HepG2 (cell line): ENCODE measurements at regions not wholly inside any gene's neighbourhood (a gene's known extent, or its start where the extent isn't known, plus 50 kb on each side); places are given as distances from the start of the nearest gene placed in this dataset.

Experiments
- ATAC-seq: fragments of 200-7000 bp; cut with Tn5 transposase; 3 replicates; pipeline ENCODE4 v1.9.1; 2020; ENCODE audit warnings: mild to moderate bottlenecking, moderate library complexity
- BruUV-seq: library from RNA; stranded (reverse); fragments of 400-500 nt; replicated peaks from 2 replicates; lab custom pipeline; 2021; lab: Mats Ljungman, UMichigan
- CTCF ChIA-PET: fragments of 300-600 bp; formaldehyde crosslinking; extraction: SDS; loops from one replicate; lab custom pipeline; 2021; ENCODE audit warnings: low total read pairs, inconsistent platforms, low intra/inter-chr PET ratio; lab: Yijun Ruan, JAX
- POLR2A ChIA-PET: fragments of 350-600 bp; sonication (Branson Sonifier 250); formaldehyde crosslinking; loops from one replicate; lab custom pipeline; 2020; ENCODE audit warnings: antibody characterized with exemption, inconsistent platforms; lab: Yijun Ruan, JAX
- DNase-seq: peaks from one replicate; pipeline ENCODE4 v3.0.0-alpha.2; 2015; ENCODE audit warnings: low spot score
- FAIRE-seq: peaks from 3 replicates; lab custom pipeline; 2011; peaks lifted over from hg19 to GRCh38; lab: Jason Lieb, UNC
- H2AFZ ChIP-seq: one replicate; pipeline ENCODE4 v1.6.1; 2011; ENCODE audit warnings: low read length, inconsistent platforms
- H3K27ac ChIP-seq: fragments of 300-600 bp; 3 replicates; pipeline ENCODE4 v1.8.0; 2011; ENCODE audit warnings: mixed run types, mild to moderate bottlenecking, mixed read lengths, low read length, inconsistent platforms; ENCODE audit not compliant: insufficient read depth; ENCODE audit errors: extremely low read length
- H3K27me3 ChIP-seq, 2 experiments: fragments of 200-600 bp in 1 of 2; 2 replicates in 1 of 2; 3 replicates in 1 of 2; pipeline versions ENCODE4 v1.6.0 to v1.8.0; 2011; ENCODE audit warnings: low read length in 2 of 2, mild to moderate bottlenecking in 2 of 2, moderate library complexity in 2 of 2, inconsistent platforms in 1 of 2; ENCODE audit not compliant: insufficient read depth in 2 of 2, control insufficient read depth in 1 of 2
- H3K36me3 ChIP-seq, 2 experiments: fragments of 200-600 bp in 1 of 2; replicated peaks in 1 of 2; 2 replicates in 1 of 2; 3 replicates in 1 of 2; pipeline versions ENCODE4 v1.5.1 to v1.8.0; 2011; ENCODE audit warnings: low read length in 2 of 2, inconsistent platforms in 1 of 2; ENCODE audit not compliant: insufficient read depth in 2 of 2, control insufficient read depth in 1 of 2
- H3K4me1 ChIP-seq: 2 replicates; pipeline ENCODE4 v1.5.1; 2012; ENCODE audit warnings: low read length, inconsistent platforms; ENCODE audit not compliant: insufficient read depth
- H3K4me2 ChIP-seq: 2 replicates; pipeline ENCODE4 v1.6.0; 2011; ENCODE audit warnings: low read depth, low read length, inconsistent platforms
- H3K4me3 ChIP-seq, 3 experiments: fragments of 200-600 bp in 1 of 3; sonication (generic), shearing (Covaris generic) in 1 of 3; replicated peaks in 1 of 3; 2 replicates each; pipeline ENCODE4 v1.5.1; 2011 to 2016; ENCODE audit warnings: low read length in 3 of 3, inconsistent platforms in 2 of 3, low read depth in 2 of 3, mild to moderate bottlenecking in 2 of 3, control low read depth in 1 of 3, mixed read lengths in 1 of 3; ENCODE audit not compliant: insufficient read depth in 1 of 3
- H3K79me2 ChIP-seq: one replicate; pipeline ENCODE4 v1.6.1; 2011; ENCODE audit warnings: low read length, inconsistent platforms; ENCODE audit not compliant: insufficient read depth
- H3K9ac ChIP-seq: 2 replicates; pipeline ENCODE4 v1.6.0; 2011; ENCODE audit warnings: mild to moderate bottlenecking, low read depth, low read length, inconsistent platforms; ENCODE audit not compliant: insufficient read depth
- H3K9me3 ChIP-seq: 2 replicates; pipeline ENCODE4 v1.5.1; 2012; ENCODE audit warnings: mild to moderate bottlenecking, low read length
- H4K20me1 ChIP-seq: 2 replicates; pipeline ENCODE4 v1.6.0; 2011; ENCODE audit warnings: inconsistent platforms, mild to moderate bottlenecking, low read length, moderate library complexity; ENCODE audit not compliant: insufficient read depth
- GABPA ChIP-seq, 2 experiments: IDR thresholded peaks; 2 replicates each; pipeline ENCODE4 v1.6.1; 2011 to 2016; ENCODE audit warnings: low read depth in 2 of 2, low read length in 1 of 2, missing biosample characterization in 1 of 2, missing genetic modification characterization in 1 of 2
- HNRNPK ChIP-seq: fragments of 200-400 bp; formaldehyde crosslinking; IDR thresholded peaks from 2 replicates; pipeline ENCODE4 v1.6.1; 2018; ENCODE audit warnings: low read length, low read depth, moderate library complexity, mild to moderate bottlenecking; ENCODE audit not compliant: poor library complexity, severe bottlenecking
- MZF1 ChIP-seq: sonication (generic); formaldehyde crosslinking; IDR thresholded peaks from 2 replicates; pipeline ENCODE4 v1.8.1; 2023; ENCODE audit warnings: mild to moderate bottlenecking, missing genetic modification reagents, borderline replicate concordance
- PTBP1 ChIP-seq: fragments of 200-400 bp; formaldehyde crosslinking; IDR thresholded peaks from 2 replicates; pipeline ENCODE4 v1.6.1; 2018; ENCODE audit warnings: low read length, low read depth; ENCODE audit not compliant: poor library complexity, severe bottlenecking
- SCMH1 ChIP-seq: sonication (generic); formaldehyde crosslinking; IDR thresholded peaks from 2 replicates; pipeline ENCODE4 v1.9.0; 2021; ENCODE audit warnings: missing genetic modification reagents, mild to moderate bottlenecking, borderline replicate concordance
- WGBS: methylation state at CpG from one replicate; pipeline ENCODE4 v1.1.6; 2017; ENCODE audit warnings: low lambda C conversion rate; 5-methylcytosine and 5-hydroxymethylcytosine counted together
- in situ Hi-C: cut with HindIII; loops from 2 replicates; pipeline ENCODE4 v1.10.0; 2017; ENCODE audit warnings: low pct_unique_long_range_greater_than_20kb; ENCODE audit not compliant: extremely low pct_ligation_motif_present
- intact Hi-C: fragments of 100-400 bp; cut with micrococcal nuclease; formaldehyde crosslinking; loops from one replicate; pipeline ENCODE4 v1.10.0; 2022; ENCODE audit not compliant: unreplicated experiment
- TF ChIP-seq, protein P1 (sequence below): sonication (generic); formaldehyde crosslinking; IDR thresholded peaks from 2 replicates; pipeline ENCODE4 v1.4.0; 2020; ENCODE audit warnings: mild to moderate bottlenecking, missing genetic modification reagents
- TF ChIP-seq, protein P2 (sequence below): sonication (generic); formaldehyde crosslinking; IDR thresholded peaks from 2 replicates; pipeline ENCODE4 v1.4.0; 2020; ENCODE audit warnings: low read depth, mild to moderate bottlenecking, missing genetic modification reagents

DNA sequence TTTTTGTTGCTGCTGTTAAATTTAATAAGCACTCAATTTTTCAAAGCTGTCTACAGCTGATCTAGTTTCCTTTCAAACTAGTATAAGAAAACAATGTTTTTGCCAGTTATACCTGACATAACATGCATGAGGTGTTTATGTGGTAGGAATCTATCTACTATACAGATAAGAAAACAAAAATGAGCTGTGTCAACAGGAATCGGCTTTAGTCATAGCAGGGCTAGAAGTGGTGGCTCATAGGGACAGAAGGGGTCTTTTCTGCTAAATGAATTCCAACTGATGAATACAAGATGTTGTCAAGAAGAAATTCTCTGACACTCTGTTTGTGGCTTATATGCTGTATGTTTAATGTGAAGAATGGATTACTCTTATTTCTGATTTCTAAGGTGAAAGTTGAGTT, 55.7 kb upstream of the CLNK start:
- Histone ChIP-seq H2AFZ (no peak overlapping the region), H3K4me3 (no peak overlapping the region)
- ChIA-PET CTCF (no interaction called here), POLR2A (no interaction called here)
- intact Hi-C loops: no loop called here
- no peak for TF ChIP-seq GABPA (IDR thresholded peaks at IDR 0.05; ENCODE audit: low read depth, low read length)
- TF ChIP-seq GABPA (CRISPR knock-in tag; IDR thresholded peaks at IDR 0.05; ENCODE audit: low read depth): no peak
- no peak for TF ChIP-seq SCMH1 (CRISPR knock-in tag)
- TF ChIP-seq, protein P1, sequence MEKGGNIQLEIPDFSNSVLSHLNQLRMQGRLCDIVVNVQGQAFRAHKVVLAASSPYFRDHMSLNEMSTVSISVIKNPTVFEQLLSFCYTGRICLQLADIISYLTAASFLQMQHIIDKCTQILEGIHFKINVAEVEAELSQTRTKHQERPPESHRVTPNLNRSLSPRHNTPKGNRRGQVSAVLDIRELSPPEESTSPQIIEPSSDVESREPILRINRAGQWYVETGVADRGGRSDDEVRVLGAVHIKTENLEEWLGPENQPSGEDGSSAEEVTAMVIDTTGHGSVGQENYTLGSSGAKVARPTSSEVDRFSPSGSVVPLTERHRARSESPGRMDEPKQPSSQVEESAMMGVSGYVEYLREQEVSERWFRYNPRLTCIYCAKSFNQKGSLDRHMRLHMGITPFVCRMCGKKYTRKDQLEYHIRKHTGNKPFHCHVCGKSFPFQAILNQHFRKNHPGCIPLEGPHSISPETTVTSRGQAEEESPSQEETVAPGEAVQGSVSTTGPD (CRISPR knock-in tag): no peak
- no peak for TF ChIP-seq MZF1 (CRISPR knock-in tag)
- TF ChIP-seq PTBP1: no peak
- no peak for TF ChIP-seq HNRNPK
- TF ChIP-seq, protein P2, sequence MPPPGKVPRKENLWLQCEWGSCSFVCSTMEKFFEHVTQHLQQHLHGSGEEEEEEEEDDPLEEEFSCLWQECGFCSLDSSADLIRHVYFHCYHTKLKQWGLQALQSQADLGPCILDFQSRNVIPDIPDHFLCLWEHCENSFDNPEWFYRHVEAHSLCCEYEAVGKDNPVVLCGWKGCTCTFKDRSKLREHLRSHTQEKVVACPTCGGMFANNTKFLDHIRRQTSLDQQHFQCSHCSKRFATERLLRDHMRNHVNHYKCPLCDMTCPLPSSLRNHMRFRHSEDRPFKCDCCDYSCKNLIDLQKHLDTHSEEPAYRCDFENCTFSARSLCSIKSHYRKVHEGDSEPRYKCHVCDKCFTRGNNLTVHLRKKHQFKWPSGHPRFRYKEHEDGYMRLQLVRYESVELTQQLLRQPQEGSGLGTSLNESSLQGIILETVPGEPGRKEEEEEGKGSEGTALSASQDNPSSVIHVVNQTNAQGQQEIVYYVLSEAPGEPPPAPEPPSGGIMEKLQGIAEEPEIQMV (CRISPR knock-in tag): no peak
- TF ChIP-seq, all 625 proteins: peak for 0
- H3K27ac ChIP-seq: no peak overlapping the region
- no peaks in the 10 kb centered on the region for H4K20me1 ChIP-seq
- in situ Hi-C loops: no loop called here
- no peaks in the 10 kb centered on the region for H3K36me3 ChIP-seq
- no peaks in the 10 kb centered on the region for H3K9me3 ChIP-seq
- no peak overlapping the region for H3K9ac ChIP-seq
- ATAC-seq (no peak), DNase-seq (no peak), FAIRE-seq (no peak)
- no peaks in the 10 kb centered on the region for H3K79me2 ChIP-seq
- no peaks in the 10 kb centered on the region for H3K4me1 ChIP-seq
- no peaks in the 10 kb centered on the region for H3K27me3 ChIP-seq
- H3K4me2 ChIP-seq: no peak overlapping the region
- WGBS: 4% methylated on average over 1 of the region's 1 CpG
- no TSS peak for BruUV-seq
